Astrocyte of the spinal cord (primary cell): ENCODE measurements at regions not wholly inside any gene's neighbourhood (a gene's known extent, or its start where the extent isn't known, plus 50 kb on each side); places are given as distances from the start of the nearest gene placed in this dataset.
A peak's percentile ranks its signal among the peaks of the same experiment; 100 is the strongest.

Experiments
- DNase-seq: peaks from one replicate; pipeline ENCODE4 v3.0.0; 2011; ENCODE audit warnings: low read depth, low spot score
- H3K4me3 ChIP-seq: 2 replicates; pipeline ENCODE4 v1.5.1; 2011; ENCODE audit warnings: low read depth, mild to moderate bottlenecking, low read length, moderate library complexity
- in situ Hi-C: cut with HindIII; loops from 2 replicates; pipeline ENCODE4 v1.10.0; 2017; ENCODE audit warnings: low sequenced_read_pairs
- TF ChIP-seq, protein P1 (sequence below): IDR thresholded peaks from 2 replicates; pipeline ENCODE4 v1.5.1; 2012; ENCODE audit warnings: low read depth, mild to moderate bottlenecking, low read length, inconsistent platforms

DNA sequence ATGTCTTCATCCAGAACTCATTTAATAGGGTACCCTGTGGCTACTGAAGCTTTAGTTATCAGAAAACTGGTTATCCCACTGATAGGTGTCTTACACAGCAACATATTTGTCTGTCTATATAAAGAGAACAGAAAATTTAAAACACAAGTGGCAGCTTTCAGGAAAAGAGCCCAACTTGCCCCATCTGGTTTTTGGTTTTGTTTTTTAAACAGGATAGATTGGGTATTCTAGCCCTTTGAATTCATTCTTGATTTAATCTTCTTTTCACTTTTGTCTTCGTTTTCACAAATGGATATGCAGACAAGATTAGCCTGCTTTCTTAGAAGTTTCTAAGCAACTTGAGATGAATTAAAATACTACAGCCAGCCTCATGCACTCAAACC lies 91.3 kb downstream of the KLF6 start:
- TF ChIP-seq, protein P1, sequence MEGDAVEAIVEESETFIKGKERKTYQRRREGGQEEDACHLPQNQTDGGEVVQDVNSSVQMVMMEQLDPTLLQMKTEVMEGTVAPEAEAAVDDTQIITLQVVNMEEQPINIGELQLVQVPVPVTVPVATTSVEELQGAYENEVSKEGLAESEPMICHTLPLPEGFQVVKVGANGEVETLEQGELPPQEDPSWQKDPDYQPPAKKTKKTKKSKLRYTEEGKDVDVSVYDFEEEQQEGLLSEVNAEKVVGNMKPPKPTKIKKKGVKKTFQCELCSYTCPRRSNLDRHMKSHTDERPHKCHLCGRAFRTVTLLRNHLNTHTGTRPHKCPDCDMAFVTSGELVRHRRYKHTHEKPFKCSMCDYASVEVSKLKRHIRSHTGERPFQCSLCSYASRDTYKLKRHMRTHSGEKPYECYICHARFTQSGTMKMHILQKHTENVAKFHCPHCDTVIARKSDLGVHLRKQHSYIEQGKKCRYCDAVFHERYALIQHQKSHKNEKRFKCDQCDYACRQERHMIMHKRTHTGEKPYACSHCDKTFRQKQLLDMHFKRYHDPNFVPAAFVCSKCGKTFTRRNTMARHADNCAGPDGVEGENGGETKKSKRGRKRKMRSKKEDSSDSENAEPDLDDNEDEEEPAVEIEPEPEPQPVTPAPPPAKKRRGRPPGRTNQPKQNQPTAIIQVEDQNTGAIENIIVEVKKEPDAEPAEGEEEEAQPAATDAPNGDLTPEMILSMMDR, result no peak
- in situ Hi-C loops, result no loop called here
- DNase-seq, result no peak
- no peak overlapping the region for H3K4me3 ChIP-seq

DNA sequence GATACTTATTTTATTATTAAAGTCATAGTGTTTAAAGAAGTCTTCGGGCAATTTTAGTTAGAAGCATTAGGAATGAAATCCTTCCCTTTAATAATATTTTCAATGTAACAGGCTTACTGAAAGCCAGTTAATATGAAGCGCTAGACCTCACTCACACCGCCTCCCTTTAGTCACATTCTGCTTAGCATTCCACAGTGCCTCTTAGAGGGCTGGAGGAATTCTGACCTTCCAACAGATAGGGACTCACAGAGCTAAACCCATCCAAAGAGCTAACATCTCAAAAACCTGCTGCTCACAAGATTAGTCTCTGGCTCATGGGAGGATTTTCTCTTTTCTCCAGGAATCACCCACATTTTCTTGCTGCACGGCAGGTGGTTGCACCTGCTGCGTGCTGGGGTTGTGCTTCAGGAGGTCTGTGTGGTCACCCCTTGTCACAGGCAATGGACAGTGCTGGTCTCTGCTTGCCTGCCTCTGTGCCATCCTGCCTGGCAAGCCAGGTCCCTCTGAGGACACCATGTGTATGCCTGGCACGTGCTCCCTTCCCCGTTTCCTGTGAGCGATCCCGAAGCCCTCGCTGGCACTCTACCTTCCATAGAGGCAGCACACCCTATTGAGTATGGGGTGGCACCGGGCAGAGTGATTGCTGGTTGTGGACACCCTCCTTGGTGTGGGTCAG lies 91.8 kb downstream of the KLF6 start:
- in situ Hi-C loops, result no loop called here
- TF ChIP-seq, protein P1, result no peak

DNA sequence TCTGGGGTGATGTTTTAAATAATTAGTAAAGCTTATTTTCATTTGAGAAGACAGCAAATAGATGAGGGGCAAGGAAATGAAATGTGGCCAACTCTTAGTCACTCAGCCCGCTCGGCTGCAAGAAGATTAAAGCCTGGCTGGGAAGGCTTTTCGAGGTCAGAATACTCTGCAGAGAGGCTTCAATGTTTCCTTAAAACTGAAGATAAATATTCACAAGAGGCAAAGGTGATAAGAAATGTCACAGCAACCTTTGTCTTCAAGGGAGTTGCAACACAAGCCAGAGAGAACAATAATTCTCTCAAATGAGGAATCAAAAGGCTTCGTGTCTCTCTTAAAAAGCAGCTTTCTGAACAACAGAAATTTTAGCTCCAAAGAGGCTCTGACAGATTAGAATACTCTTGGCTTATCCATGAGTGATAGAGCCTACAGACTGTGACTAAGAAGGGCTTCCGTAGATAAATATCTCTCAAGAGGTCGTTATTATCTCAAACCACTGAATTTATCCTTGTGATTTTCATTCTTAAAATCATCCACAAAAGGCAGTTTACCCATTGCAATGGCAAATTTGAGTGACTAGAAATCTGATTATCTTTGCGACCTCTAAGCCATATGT lies 92.5 kb downstream of the KLF6 start:
- in situ Hi-C loops, result no loop called here
- H3K4me3 ChIP-seq, result no peak overlapping the region
- no peak for DNase-seq
- TF ChIP-seq, protein P1, result no peak

More for the DNA sequence above, 91.8 kb downstream of the KLF6 start:
- no peak overlapping the region for H3K4me3 ChIP-seq
- DNase-seq, result no peak

DNA sequence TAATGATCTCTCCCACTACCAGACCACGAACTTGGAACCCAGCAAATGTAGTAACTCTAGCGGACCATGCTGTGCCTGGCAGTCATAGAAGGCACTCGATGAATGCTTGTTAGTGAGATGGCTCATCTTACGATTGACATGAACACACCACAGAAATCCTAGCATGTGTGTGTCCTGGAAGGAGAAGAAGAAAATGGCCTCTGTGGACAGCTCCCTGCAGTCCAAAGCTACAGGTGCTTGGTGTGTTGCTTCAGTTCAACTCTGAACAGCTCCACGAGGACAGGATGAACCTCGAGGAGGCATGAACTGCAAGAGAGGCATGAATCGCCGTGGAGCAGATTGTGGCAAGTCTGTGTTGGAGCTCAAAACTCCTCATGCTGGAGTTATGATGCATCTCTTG lies 93.5 kb downstream of the KLF6 start:
- TF ChIP-seq, protein P1, result no peak
- in situ Hi-C loops, result no loop called here
- no peak overlapping the region for H3K4me3 ChIP-seq
- DNase-seq, result no peak

DNA sequence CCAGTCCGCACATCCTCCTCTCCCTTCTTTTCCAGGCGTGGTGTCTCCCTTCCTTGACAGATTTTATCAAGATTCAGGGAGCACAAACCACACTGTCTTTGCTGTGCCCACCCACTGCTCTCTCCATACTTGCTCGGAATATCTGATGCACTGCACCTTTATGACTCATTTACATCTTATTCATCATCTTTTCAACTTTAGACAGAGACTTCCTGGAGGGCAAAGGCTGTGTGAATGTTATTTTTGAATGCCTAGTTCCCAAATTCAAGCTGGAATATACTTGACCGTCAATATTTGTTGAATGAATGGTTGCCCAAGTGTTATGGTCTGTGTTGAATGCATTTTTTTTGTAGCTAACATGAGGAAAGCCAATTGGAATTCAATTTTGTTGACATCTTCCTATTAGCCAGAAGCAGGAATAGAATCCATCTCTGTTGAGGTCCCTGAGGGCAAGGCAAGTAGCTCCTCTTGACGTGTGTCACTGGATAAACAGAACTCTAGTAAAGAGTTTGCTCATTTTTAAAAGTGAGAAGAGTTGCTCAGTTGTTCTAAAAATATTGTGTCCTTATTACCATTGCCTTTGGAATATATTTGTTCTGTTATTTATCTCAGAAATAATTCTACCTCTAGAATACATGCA lies 95.0 kb downstream of the KLF6 start:
- peak; percentile 18 for DNase-seq
- no peak overlapping the region for H3K4me3 ChIP-seq
- TF ChIP-seq, protein P1, result no peak
- in situ Hi-C loops, result no loop called here

DNA sequence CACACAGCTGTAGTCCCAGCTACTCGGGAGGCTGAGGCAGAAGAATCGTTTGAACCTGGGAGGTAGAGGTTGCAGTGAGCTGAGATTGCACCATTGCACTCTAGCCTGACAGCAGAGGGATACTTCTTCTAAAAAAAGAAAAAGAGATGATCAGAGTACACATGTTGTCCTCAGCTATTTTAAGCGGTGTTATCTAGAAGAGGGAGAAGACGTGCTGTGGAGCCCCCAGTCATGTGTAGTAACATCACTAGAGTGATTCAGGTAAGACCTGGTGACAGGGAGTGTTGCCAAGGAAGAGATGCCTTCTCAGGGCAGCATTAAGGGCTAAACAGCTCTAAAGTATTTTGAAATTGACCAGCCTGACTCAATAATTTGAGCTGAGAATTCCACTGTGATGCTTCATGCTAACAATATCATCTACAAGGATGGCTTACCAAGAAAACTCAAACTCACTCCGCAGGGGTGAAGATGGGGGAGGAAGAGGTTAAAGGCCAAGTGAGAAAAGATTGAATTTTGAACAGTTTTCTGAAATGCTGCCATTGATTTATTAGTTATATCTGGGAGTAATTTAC lies 97.4 kb downstream of the KLF6 start:
- TF ChIP-seq, protein P1, result no peak

More for the DNA sequence above, 97.4 kb downstream of the KLF6 start:
- H3K4me3 ChIP-seq, result no peak overlapping the region
- DNase-seq, result no peak
- in situ Hi-C loops, result no loop called here
